ENCODE measurements at regions not wholly inside any gene's neighbourhood (a gene's known extent, or its start where the extent isn't known, plus 50 kb on each side); places are given as distances from the start of the nearest gene placed in this dataset.

GRCh38 chr12:125568306-125568705 is 503.1 kb downstream of the AACS start:
- no peak for DNase-seq (ENCODE audit: low read depth)

GRCh38 chr12:125573271-125573670 is 508.0 kb downstream of the AACS start:
- no peak for DNase-seq (ENCODE audit: low read depth)

- no peak for DNase-seq (ENCODE audit: low read depth)
These were observed 512.1 kb downstream of the AACS start for GRCh38 chr12:125577334-125577733.

- no peak for DNase-seq (ENCODE audit: low read depth)
These were observed 514.7 kb downstream of the AACS start for GRCh38 chr12:125579916-125580315.

GRCh38 chr12:125583071-125583470 is 517.8 kb downstream of the AACS start:
- no peak for DNase-seq (ENCODE audit: low read depth)

- DNase-seq (ENCODE audit: low read depth): no peak
These were observed 521.2 kb downstream of the AACS start for GRCh38 chr12:125586441-125586840.

- DNase-seq (ENCODE audit: low read depth): no peak
These were observed 528.0 kb downstream of the AACS start for GRCh38 chr12:125593269-125593668.

- no peak for DNase-seq (ENCODE audit: low read depth)
These were observed 539.7 kb downstream of the AACS start for GRCh38 chr12:125604976-125605375.

- DNase-seq (ENCODE audit: low read depth): no peak
These were observed 541.1 kb downstream of the AACS start for GRCh38 chr12:125606312-125606711.

GRCh38 chr12:125610292-125610691 is 545.1 kb downstream of the AACS start:
- DNase-seq (ENCODE audit: low read depth): no peak

GRCh38 chr12:125610971-125611370 is 545.7 kb downstream of the AACS start:
- no peak for DNase-seq (ENCODE audit: low read depth)

GRCh38 chr12:125614058-125614457 is 548.8 kb downstream of the AACS start:
- no peak for DNase-seq (ENCODE audit: low read depth)

GRCh38 chr12:125619723-125620122 is 554.5 kb downstream of the AACS start:
- DNase-seq (ENCODE audit: low read depth): no peak

- no peak for DNase-seq (ENCODE audit: low read depth)
These were observed 568.5 kb downstream of the AACS start for GRCh38 chr12:125633686-125634085.

- DNase-seq (ENCODE audit: low read depth): no peak
These were observed 569.6 kb downstream of the AACS start for GRCh38 chr12:125634813-125635212.

- DNase-seq (ENCODE audit: low read depth): no peak
These were observed 574.6 kb downstream of the AACS start for GRCh38 chr12:125639826-125640225.

- DNase-seq (ENCODE audit: low read depth): no peak
These were observed 577.8 kb downstream of the AACS start for GRCh38 chr12:125643055-125643454.

- DNase-seq (ENCODE audit: low read depth): no peak
These were observed 580.5 kb downstream of the AACS start for GRCh38 chr12:125645724-125646123.

GRCh38 chr12:125650587-125650986 is 585.4 kb downstream of the AACS start:
- no peak for DNase-seq (ENCODE audit: low read depth)

GRCh38 chr12:125651625-125652024 is 586.4 kb downstream of the AACS start:
- DNase-seq (ENCODE audit: low read depth): no peak

GRCh38 chr12:125652681-125653080 is 587.4 kb downstream of the AACS start:
- no peak for DNase-seq (ENCODE audit: low read depth)

- DNase-seq (ENCODE audit: low read depth): no peak
These were observed 592.4 kb downstream of the AACS start for GRCh38 chr12:125657681-125658080.

GRCh38 chr12:125674554-125675338 is 609.5 kb downstream of the AACS start:
- no peak for DNase-seq (ENCODE audit: low read depth)

GRCh38 chr12:125676366-125676765 is 611.1 kb downstream of the AACS start:
- no peak for DNase-seq (ENCODE audit: low read depth)
